ENCODE measurements at regions not wholly inside any gene's neighbourhood (a gene's known extent, or its start where the extent isn't known, plus 50 kb on each side); places are given as distances from the start of the nearest gene placed in this dataset.
"Not testable (repeated sequence)": the region's sequence is repeated elsewhere in the genome, so short reads cannot be mapped to it uniquely, and the experiment has no call there.

GRCh38 chr4:131496211-131496610 lies 1652.9 kb upstream of the PCDH10 start:
- DNase-seq (ENCODE audit: low read depth); in situ Hi-C loops (cut with HindIII; ENCODE audit: low pct_unique_long_range_greater_than_20kb, low sequenced_read_pairs): not testable (repeated sequence)

- DNase-seq (ENCODE audit: low read depth) = peak; percentile 5
- in situ Hi-C loops (cut with HindIII; ENCODE audit: low pct_unique_long_range_greater_than_20kb, low sequenced_read_pairs) = no loop called here
Observed at GRCh38 chr4:131499141-131499873, 1649.8 kb upstream of the PCDH10 start.

GRCh38 chr4:131509521-131509920 lies 1639.6 kb upstream of the PCDH10 start:
- in situ Hi-C loops (cut with HindIII; ENCODE audit: low pct_unique_long_range_greater_than_20kb, low sequenced_read_pairs) = no loop called here
- no peak for DNase-seq (ENCODE audit: low read depth)

GRCh38 chr4:131526686-131527085 lies 1622.4 kb upstream of the PCDH10 start:
- in situ Hi-C loops (cut with HindIII; ENCODE audit: low pct_unique_long_range_greater_than_20kb, low sequenced_read_pairs) = no loop called here
- no peak for DNase-seq (ENCODE audit: low read depth)

GRCh38 chr4:131531087-131531486 lies 1618.0 kb upstream of the PCDH10 start:
- no peak for DNase-seq (ENCODE audit: low read depth)
- in situ Hi-C loops (cut with HindIII; ENCODE audit: low pct_unique_long_range_greater_than_20kb, low sequenced_read_pairs) = no loop called here

GRCh38 chr4:131534944-131535645 lies 1614.0 kb upstream of the PCDH10 start:
- in situ Hi-C loops (cut with HindIII; ENCODE audit: low pct_unique_long_range_greater_than_20kb, low sequenced_read_pairs) = no loop called here
- DNase-seq (ENCODE audit: low read depth) = no peak

GRCh38 chr4:131540256-131540655 lies 1608.8 kb upstream of the PCDH10 start:
- no peak for DNase-seq (ENCODE audit: low read depth)
- in situ Hi-C loops (cut with HindIII; ENCODE audit: low pct_unique_long_range_greater_than_20kb, low sequenced_read_pairs) = no loop called here

GRCh38 chr4:131547506-131547981 lies 1601.5 kb upstream of the PCDH10 start:
- no peak for DNase-seq (ENCODE audit: low read depth)
- in situ Hi-C loops (cut with HindIII; ENCODE audit: low pct_unique_long_range_greater_than_20kb, low sequenced_read_pairs) = no loop called here

- DNase-seq (ENCODE audit: low read depth) = no peak
- in situ Hi-C loops (cut with HindIII; ENCODE audit: low pct_unique_long_range_greater_than_20kb, low sequenced_read_pairs) = no loop called here
Observed at GRCh38 chr4:131551306-131551705, 1597.8 kb upstream of the PCDH10 start.

GRCh38 chr4:131566026-131566425 lies 1583.1 kb upstream of the PCDH10 start:
- DNase-seq (ENCODE audit: low read depth) = no peak
- in situ Hi-C loops (cut with HindIII; ENCODE audit: low pct_unique_long_range_greater_than_20kb, low sequenced_read_pairs) = no loop called here

- no peak for DNase-seq (ENCODE audit: low read depth)
- in situ Hi-C loops (cut with HindIII; ENCODE audit: low pct_unique_long_range_greater_than_20kb, low sequenced_read_pairs) = no loop called here
Observed at GRCh38 chr4:131584587-131584986, 1564.5 kb upstream of the PCDH10 start.

- no peak for DNase-seq (ENCODE audit: low read depth)
- in situ Hi-C loops (cut with HindIII; ENCODE audit: low pct_unique_long_range_greater_than_20kb, low sequenced_read_pairs) = no loop called here
Observed at GRCh38 chr4:131595140-131595539, 1554.0 kb upstream of the PCDH10 start.

GRCh38 chr4:131603705-131604104 lies 1545.4 kb upstream of the PCDH10 start:
- in situ Hi-C loops (cut with HindIII; ENCODE audit: low pct_unique_long_range_greater_than_20kb, low sequenced_read_pairs) = no loop called here
- no peak for DNase-seq (ENCODE audit: low read depth)

GRCh38 chr4:131609039-131609438 lies 1540.1 kb upstream of the PCDH10 start:
- no peak for DNase-seq (ENCODE audit: low read depth)
- in situ Hi-C loops (cut with HindIII; ENCODE audit: low pct_unique_long_range_greater_than_20kb, low sequenced_read_pairs) = no loop called here

- in situ Hi-C loops (cut with HindIII; ENCODE audit: low pct_unique_long_range_greater_than_20kb, low sequenced_read_pairs) = not testable (repeated sequence)
- DNase-seq (ENCODE audit: low read depth) = peak; percentile 25
Observed at GRCh38 chr4:131610517-131610916, 1538.6 kb upstream of the PCDH10 start.

GRCh38 chr4:131613086-131613823 lies 1535.8 kb upstream of the PCDH10 start:
- in situ Hi-C loops (cut with HindIII; ENCODE audit: low pct_unique_long_range_greater_than_20kb, low sequenced_read_pairs) = no loop called here
- DNase-seq (ENCODE audit: low read depth) = no peak

GRCh38 chr4:131613824-131614216 lies 1535.3 kb upstream of the PCDH10 start:
- in situ Hi-C loops (cut with HindIII; ENCODE audit: low pct_unique_long_range_greater_than_20kb, low sequenced_read_pairs) = no loop called here

GRCh38 chr4:131632877-131633276 lies 1516.2 kb upstream of the PCDH10 start:
- DNase-seq (ENCODE audit: low read depth) = no peak
- in situ Hi-C loops (cut with HindIII; ENCODE audit: low pct_unique_long_range_greater_than_20kb, low sequenced_read_pairs) = no loop called here

More at GRCh38 chr4:131613824-131614216, 1535.3 kb upstream of the PCDH10 start:
- no peak for DNase-seq (ENCODE audit: low read depth)

- DNase-seq (ENCODE audit: low read depth) = no peak
- in situ Hi-C loops (cut with HindIII; ENCODE audit: low pct_unique_long_range_greater_than_20kb, low sequenced_read_pairs) = no loop called here
Observed at GRCh38 chr4:131635191-131635590, 1513.9 kb upstream of the PCDH10 start.
